Osteoblast (primary cell): ENCODE measurements at regions not wholly inside any gene's neighbourhood (a gene's known extent, or its start where the extent isn't known, plus 50 kb on each side); places are given as distances from the start of the nearest gene placed in this dataset.

Experiments
- DNase-seq: peaks from one replicate; pipeline ENCODE4 v3.0.0; 2011; ENCODE audit warnings: low spot score, mixed read lengths; ENCODE audit not compliant: insufficient read length; ENCODE audit errors: missing footprints
- H2AFZ ChIP-seq: 2 replicates; pipeline ENCODE4 v1.6.0; 2011; ENCODE audit warnings: mild to moderate bottlenecking, low read length
- H3K27ac ChIP-seq: 2 replicates; pipeline ENCODE4 v1.5.1; 2011; ENCODE audit warnings: mild to moderate bottlenecking, low read depth, low read length, moderate library complexity
- H3K27me3 ChIP-seq: 2 replicates; pipeline ENCODE4 v1.6.0; 2012; ENCODE audit warnings: mild to moderate bottlenecking, control low read depth, inconsistent platforms, low read length, moderate library complexity; ENCODE audit not compliant: insufficient read depth
- H3K36me3 ChIP-seq: 2 replicates; pipeline ENCODE4 v1.5.1; 2011; ENCODE audit warnings: mild to moderate bottlenecking, low read length, control low read depth, moderate library complexity; ENCODE audit not compliant: insufficient read depth
- H3K4me1 ChIP-seq: 2 replicates; pipeline ENCODE4 v1.5.1; 2011; ENCODE audit warnings: mild to moderate bottlenecking, low read length, control low read depth, moderate library complexity; ENCODE audit not compliant: insufficient read depth
- H3K4me2 ChIP-seq: 2 replicates; pipeline ENCODE4 v1.6.0; 2011; ENCODE audit warnings: mild to moderate bottlenecking, low read length; ENCODE audit not compliant: insufficient read depth
- H3K4me3 ChIP-seq: fragments of 200-600 bp; sonication (generic); 3 replicates; pipeline ENCODE4 v1.5.1; 2012; ENCODE audit warnings: mild to moderate bottlenecking, low read length, inconsistent platforms; ENCODE audit not compliant: insufficient read depth
- H3K79me2 ChIP-seq: 2 replicates; pipeline ENCODE4 v1.6.0; 2012; ENCODE audit warnings: mild to moderate bottlenecking, low read length, control low read depth, inconsistent platforms; ENCODE audit not compliant: insufficient read depth
- H3K9me3 ChIP-seq: 2 replicates; pipeline ENCODE4 v1.5.1; 2011; ENCODE audit warnings: low read depth, low read length, control low read depth
- H4K20me1 ChIP-seq: 2 replicates; pipeline ENCODE4 v1.6.0; 2012; ENCODE audit warnings: mild to moderate bottlenecking, low read length, control low read depth; ENCODE audit not compliant: insufficient read depth
- TF ChIP-seq, protein P1 (sequence below): IDR thresholded peaks from 2 replicates; pipeline ENCODE4 v1.5.1; 2011; ENCODE audit warnings: mild to moderate bottlenecking, low read depth, low read length, moderate library complexity; ENCODE audit errors: extremely low read depth

DNA sequence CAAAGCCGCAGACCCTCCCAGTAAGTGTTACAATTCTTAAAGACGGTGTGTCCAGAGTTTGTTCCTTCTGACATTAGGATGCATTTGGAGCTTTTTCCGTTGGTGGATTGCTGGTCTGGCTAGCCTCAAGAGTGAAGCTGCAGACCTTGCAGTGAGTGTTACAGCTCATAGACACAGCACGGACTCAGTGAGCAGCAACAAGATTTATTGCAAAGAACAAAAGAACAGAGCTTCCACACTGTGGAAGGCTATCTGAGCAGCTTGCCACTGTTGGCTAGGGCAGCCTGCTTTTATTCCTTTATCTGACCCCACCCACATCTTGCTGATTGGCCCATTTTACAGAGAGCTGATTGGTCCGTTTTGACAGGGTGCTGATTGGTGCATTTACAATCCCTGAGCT is 242.8 kb upstream of the SGCG start:
- no peaks in the 10 kb centered on the region for H3K4me1 ChIP-seq
- H3K4me2 ChIP-seq, result no peak overlapping the region
- no peaks in the 10 kb centered on the region for H3K36me3 ChIP-seq
- no peak for DNase-seq
- TF ChIP-seq, protein P1, sequence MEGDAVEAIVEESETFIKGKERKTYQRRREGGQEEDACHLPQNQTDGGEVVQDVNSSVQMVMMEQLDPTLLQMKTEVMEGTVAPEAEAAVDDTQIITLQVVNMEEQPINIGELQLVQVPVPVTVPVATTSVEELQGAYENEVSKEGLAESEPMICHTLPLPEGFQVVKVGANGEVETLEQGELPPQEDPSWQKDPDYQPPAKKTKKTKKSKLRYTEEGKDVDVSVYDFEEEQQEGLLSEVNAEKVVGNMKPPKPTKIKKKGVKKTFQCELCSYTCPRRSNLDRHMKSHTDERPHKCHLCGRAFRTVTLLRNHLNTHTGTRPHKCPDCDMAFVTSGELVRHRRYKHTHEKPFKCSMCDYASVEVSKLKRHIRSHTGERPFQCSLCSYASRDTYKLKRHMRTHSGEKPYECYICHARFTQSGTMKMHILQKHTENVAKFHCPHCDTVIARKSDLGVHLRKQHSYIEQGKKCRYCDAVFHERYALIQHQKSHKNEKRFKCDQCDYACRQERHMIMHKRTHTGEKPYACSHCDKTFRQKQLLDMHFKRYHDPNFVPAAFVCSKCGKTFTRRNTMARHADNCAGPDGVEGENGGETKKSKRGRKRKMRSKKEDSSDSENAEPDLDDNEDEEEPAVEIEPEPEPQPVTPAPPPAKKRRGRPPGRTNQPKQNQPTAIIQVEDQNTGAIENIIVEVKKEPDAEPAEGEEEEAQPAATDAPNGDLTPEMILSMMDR, result no peak
- H3K4me3 ChIP-seq, result no peak overlapping the region
- no peaks in the 10 kb centered on the region for H4K20me1 ChIP-seq
- H3K9me3 ChIP-seq, result no peaks in the 10 kb centered on the region
- H3K27ac ChIP-seq, result no peak overlapping the region
- H3K27me3 ChIP-seq, result no peaks in the 10 kb centered on the region
- no peaks in the 10 kb centered on the region for H3K79me2 ChIP-seq
- no peak overlapping the region for H2AFZ ChIP-seq

DNA sequence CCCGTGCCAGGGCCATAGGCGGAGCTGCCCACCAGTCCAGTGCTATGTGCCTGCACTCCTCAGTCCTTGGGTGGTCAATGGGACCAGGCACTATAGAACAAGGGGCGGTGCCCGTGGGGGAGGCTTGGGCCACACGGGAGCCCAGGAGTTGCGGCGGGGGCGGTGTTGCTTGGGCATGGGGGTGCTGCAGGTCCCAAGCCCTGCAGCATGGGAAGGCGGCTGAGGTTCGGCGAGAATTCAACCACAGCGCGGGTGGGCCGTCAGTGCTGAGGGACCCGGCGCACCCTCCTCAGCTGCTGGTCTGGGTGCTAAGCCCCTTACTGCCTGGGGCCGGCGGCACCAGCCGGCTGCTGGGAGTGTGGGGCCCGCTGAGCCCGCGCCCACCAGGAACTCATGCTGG is 242.2 kb upstream of the SGCG start:
- Histone ChIP-seq H3K36me3 (no peaks in the 10 kb centered on the region), H3K27ac (no peak overlapping the region), H2AFZ (no peak overlapping the region), H3K27me3 (no peaks in the 10 kb centered on the region), H3K4me2 (no peak overlapping the region), H3K4me1 (no peaks in the 10 kb centered on the region), H3K79me2 (no peaks in the 10 kb centered on the region), H3K4me3 (no peak overlapping the region), H3K9me3 (no peaks in the 10 kb centered on the region), H4K20me1 (no peaks in the 10 kb centered on the region)
- no peak for DNase-seq
- TF ChIP-seq, protein P1, result no peak

- Histone ChIP-seq H3K79me2 (no peaks in the 10 kb centered on the region), H3K4me3 (no peak overlapping the region), H3K36me3 (no peaks in the 10 kb centered on the region), H3K9me3 (no peaks in the 10 kb centered on the region), H3K27ac (no peak overlapping the region), H3K4me1 (no peaks in the 10 kb centered on the region), H4K20me1 (no peaks in the 10 kb centered on the region), H2AFZ (no peak overlapping the region), H3K4me2 (no peak overlapping the region), H3K27me3 (no peaks in the 10 kb centered on the region)
- no peak for DNase-seq
- TF ChIP-seq, protein P1, result no peak
These were observed 241.6 kb upstream of the SGCG start for GRCh38 chr13:22939157-22939556.

GRCh38 chr13:22940090-22940710 is 240.6 kb upstream of the SGCG start:
- Histone ChIP-seq H3K4me3 (no peak overlapping the region), H3K9me3 (no peaks in the 10 kb centered on the region), H4K20me1 (no peaks in the 10 kb centered on the region), H2AFZ (no peak overlapping the region), H3K4me1 (no peaks in the 10 kb centered on the region), H3K79me2 (no peaks in the 10 kb centered on the region), H3K36me3 (no peaks in the 10 kb centered on the region), H3K27ac (no peak overlapping the region), H3K4me2 (no peak overlapping the region), H3K27me3 (no peaks in the 10 kb centered on the region)
- no peak for DNase-seq
- TF ChIP-seq, protein P1, result no peak
